HepG2 (cell line): ENCODE measurements at regions not wholly inside any gene's neighbourhood (a gene's known extent, or its start where the extent isn't known, plus 50 kb on each side); places are given as distances from the start of the nearest gene placed in this dataset.

ENCODE experiments used
- ATAC-seq: fragments of 200-7000 bp; cut with Tn5 transposase; 3 replicates; pipeline ENCODE4 v1.9.1; 2020; ENCODE audit warnings: mild to moderate bottlenecking, moderate library complexity
- BruUV-seq: library from RNA; stranded (reverse); fragments of 400-500 nt; replicated peaks from 2 replicates; lab custom pipeline; 2021; lab: Mats Ljungman, UMichigan
- CTCF ChIA-PET: fragments of 300-600 bp; formaldehyde crosslinking; extraction: SDS; loops from one replicate; lab custom pipeline; 2021; ENCODE audit warnings: low total read pairs, inconsistent platforms, low intra/inter-chr PET ratio; lab: Yijun Ruan, JAX
- POLR2A ChIA-PET: fragments of 350-600 bp; sonication (Branson Sonifier 250); formaldehyde crosslinking; loops from one replicate; lab custom pipeline; 2020; ENCODE audit warnings: antibody characterized with exemption, inconsistent platforms; lab: Yijun Ruan, JAX
- DNase-seq: peaks from one replicate; pipeline ENCODE4 v3.0.0-alpha.2; 2015; ENCODE audit warnings: low spot score
- FAIRE-seq: peaks from 3 replicates; lab custom pipeline; 2011; peaks lifted over from hg19 to GRCh38; lab: Jason Lieb, UNC
- H2AFZ ChIP-seq: one replicate; pipeline ENCODE4 v1.6.1; 2011; ENCODE audit warnings: low read length, inconsistent platforms
- H3K27ac ChIP-seq: fragments of 300-600 bp; 3 replicates; pipeline ENCODE4 v1.8.0; 2011; ENCODE audit warnings: mixed run types, mild to moderate bottlenecking, mixed read lengths, low read length, inconsistent platforms; ENCODE audit not compliant: insufficient read depth; ENCODE audit errors: extremely low read length
- H3K27me3 ChIP-seq, 2 experiments: fragments of 200-600 bp in 1 of 2; 2 replicates in 1 of 2; 3 replicates in 1 of 2; pipeline versions ENCODE4 v1.6.0 to v1.8.0; 2011; ENCODE audit warnings: low read length in 2 of 2, mild to moderate bottlenecking in 2 of 2, moderate library complexity in 2 of 2, inconsistent platforms in 1 of 2; ENCODE audit not compliant: insufficient read depth in 2 of 2, control insufficient read depth in 1 of 2
- H3K36me3 ChIP-seq, 2 experiments: fragments of 200-600 bp in 1 of 2; replicated peaks in 1 of 2; 2 replicates in 1 of 2; 3 replicates in 1 of 2; pipeline versions ENCODE4 v1.5.1 to v1.8.0; 2011; ENCODE audit warnings: low read length in 2 of 2, inconsistent platforms in 1 of 2; ENCODE audit not compliant: insufficient read depth in 2 of 2, control insufficient read depth in 1 of 2
- H3K4me1 ChIP-seq: 2 replicates; pipeline ENCODE4 v1.5.1; 2012; ENCODE audit warnings: low read length, inconsistent platforms; ENCODE audit not compliant: insufficient read depth
- H3K4me2 ChIP-seq: 2 replicates; pipeline ENCODE4 v1.6.0; 2011; ENCODE audit warnings: low read depth, low read length, inconsistent platforms
- H3K4me3 ChIP-seq, 3 experiments: fragments of 200-600 bp in 1 of 3; sonication (generic), shearing (Covaris generic) in 1 of 3; replicated peaks in 1 of 3; 2 replicates each; pipeline ENCODE4 v1.5.1; 2011 to 2016; ENCODE audit warnings: low read length in 3 of 3, inconsistent platforms in 2 of 3, low read depth in 2 of 3, mild to moderate bottlenecking in 2 of 3, control low read depth in 1 of 3, mixed read lengths in 1 of 3; ENCODE audit not compliant: insufficient read depth in 1 of 3
- H3K79me2 ChIP-seq: one replicate; pipeline ENCODE4 v1.6.1; 2011; ENCODE audit warnings: low read length, inconsistent platforms; ENCODE audit not compliant: insufficient read depth
- H3K9ac ChIP-seq: 2 replicates; pipeline ENCODE4 v1.6.0; 2011; ENCODE audit warnings: mild to moderate bottlenecking, low read depth, low read length, inconsistent platforms; ENCODE audit not compliant: insufficient read depth
- H3K9me3 ChIP-seq: 2 replicates; pipeline ENCODE4 v1.5.1; 2012; ENCODE audit warnings: mild to moderate bottlenecking, low read length
- H4K20me1 ChIP-seq: 2 replicates; pipeline ENCODE4 v1.6.0; 2011; ENCODE audit warnings: inconsistent platforms, mild to moderate bottlenecking, low read length, moderate library complexity; ENCODE audit not compliant: insufficient read depth
- ARID5B ChIP-seq: IDR thresholded peaks from 2 replicates; pipeline ENCODE4 v1.4.0; 2020; ENCODE audit warnings: mild to moderate bottlenecking, missing genetic modification reagents
- DRAP1 ChIP-seq: IDR thresholded peaks from 2 replicates; pipeline ENCODE4 v1.6.1; 2016; ENCODE audit warnings: missing genetic modification reagents, missing compliant biosample characterization
- LCORL ChIP-seq, 2 experiments: fragments of 450-650 bp in 1 of 2; sonication (generic) in 1 of 2; formaldehyde crosslinking in 1 of 2; IDR thresholded peaks; 2 replicates each; pipeline versions ENCODE4 v1.5.0 to v1.6.1; 2017 to 2020; ENCODE audit warnings: antibody characterized with exemption in 1 of 2, missing genetic modification reagents in 1 of 2
- SYNCRIP ChIP-seq: fragments of 200-400 bp; formaldehyde crosslinking; IDR thresholded peaks from 2 replicates; pipeline ENCODE4 v1.6.1; 2018; ENCODE audit warnings: mild to moderate bottlenecking, low read depth, low read length; ENCODE audit not compliant: insufficient read depth
- YY1 ChIP-seq: IDR thresholded peaks from 2 replicates; pipeline ENCODE4 v1.6.1; 2011; ENCODE audit warnings: low read length, low read depth, moderate library complexity, mild to moderate bottlenecking; ENCODE audit not compliant: insufficient read depth, insufficient replicate concordance
- ZFAT ChIP-seq: sonication (generic); formaldehyde crosslinking; conservative IDR thresholded peaks from 2 replicates; pipeline ENCODE4 v1.8.1; 2023; ENCODE audit warnings: missing genetic modification reagents, inconsistent platforms
- ZNF451 ChIP-seq: sonication (generic); formaldehyde crosslinking; IDR thresholded peaks from 2 replicates; pipeline ENCODE4 v1.5.0; 2020; ENCODE audit warnings: mild to moderate bottlenecking, missing genetic modification reagents
- ZNF563 ChIP-seq: sonication (generic); formaldehyde crosslinking; IDR thresholded peaks from 2 replicates; pipeline ENCODE4 v1.8.0; 2022; ENCODE audit warnings: mild to moderate bottlenecking, moderate library complexity, missing genetic modification reagents
- ZNF746 ChIP-seq: sonication (generic); formaldehyde crosslinking; IDR thresholded peaks from 2 replicates; pipeline ENCODE4 v1.8.0; 2022; ENCODE audit warnings: mild to moderate bottlenecking, missing genetic modification reagents
- ZNF782 ChIP-seq: sonication (generic); formaldehyde crosslinking; IDR thresholded peaks from 2 replicates; pipeline ENCODE4 v1.4.0; 2020; ENCODE audit warnings: missing genetic modification reagents, mild to moderate bottlenecking, borderline replicate concordance
- ZNF790 ChIP-seq: sonication (generic); formaldehyde crosslinking; IDR thresholded peaks from 2 replicates; pipeline ENCODE4 v1.8.0; 2022; ENCODE audit warnings: missing genetic modification reagents, mild to moderate bottlenecking, borderline replicate concordance
- WGBS: methylation state at CpG from one replicate; pipeline ENCODE4 v1.1.6; 2017; ENCODE audit warnings: low lambda C conversion rate; 5-methylcytosine and 5-hydroxymethylcytosine counted together
- in situ Hi-C: cut with HindIII; loops from 2 replicates; pipeline ENCODE4 v1.10.0; 2017; ENCODE audit warnings: low pct_unique_long_range_greater_than_20kb; ENCODE audit not compliant: extremely low pct_ligation_motif_present
- intact Hi-C: fragments of 100-400 bp; cut with micrococcal nuclease; formaldehyde crosslinking; loops from one replicate; pipeline ENCODE4 v1.10.0; 2022; ENCODE audit not compliant: unreplicated experiment

- intact Hi-C loops, result no loop called here
- no peaks in the 10 kb centered on the region for H3K36me3 ChIP-seq
- no peak overlapping the region for H3K4me2 ChIP-seq
- no peak for ATAC-seq
- TF ChIP-seq ZFAT (no peak), ZNF782 (CRISPR knock-in tag) (no peak), LCORL (IDR thresholded peaks at IDR 0.05) (no peak), LCORL (CRISPR knock-in tag; IDR thresholded peaks at IDR 0.05) (no peak), ZNF790 (CRISPR knock-in tag) (no peak), ARID5B (CRISPR knock-in tag) (no peak), ZNF563 (CRISPR knock-in tag) (no peak), ZNF451 (CRISPR knock-in tag) (no peak), SYNCRIP (no peak), YY1 (no peak), ZNF746 (no peak), DRAP1 (CRISPR knock-in tag) (no peak)
- TF ChIP-seq, all 625 proteins: peak for 0
- in situ Hi-C loops, result no loop called here
- FAIRE-seq, result no peak
- no peak overlapping the region for H3K9ac ChIP-seq
- no peak overlapping the region for H3K4me3 ChIP-seq
- H2AFZ ChIP-seq, result no peak overlapping the region
- POLR2A ChIA-PET, result no interaction called here
- no peaks in the 10 kb centered on the region for H3K9me3 ChIP-seq
- BruUV-seq, result no TSS peak
- no peaks in the 10 kb centered on the region for H3K79me2 ChIP-seq
- DNase-seq, result no peak
- no peaks in the 10 kb centered on the region for H3K4me1 ChIP-seq
- H4K20me1 ChIP-seq, result no peaks in the 10 kb centered on the region
- CTCF ChIA-PET, result no interaction called here
- H3K27me3 ChIP-seq, result no peaks in the 10 kb centered on the region; a peak in 1 of 5 replicates
- WGBS, result 4% methylated on average over 3 of the region's 5 CpGs
- H3K27ac ChIP-seq, result no peak overlapping the region
Observed at GRCh38 chr1:114238053-114238452, 84.4 kb upstream of the SYT6 start.
